ENCODE measurements at regions not wholly inside any gene's neighbourhood (a gene's known extent, or its start where the extent isn't known, plus 50 kb on each side); places are given as distances from the start of the nearest gene placed in this dataset.

- no peak for DNase-seq (ENCODE audit: low read depth)
Observed at GRCh38 chr15:77786181-77786890, 153.6 kb upstream of the LINGO1 start.

- no peak for DNase-seq (ENCODE audit: low read depth)
Observed at GRCh38 chr15:77784361-77785292, 151.9 kb upstream of the LINGO1 start.

- DNase-seq (ENCODE audit: low read depth) = no peak
Observed at GRCh38 chr15:77783636-77784035, 150.9 kb upstream of the LINGO1 start.

GRCh38 chr15:77782691-77783090, 150.0 kb upstream of the LINGO1 start:
- no peak for DNase-seq (ENCODE audit: low read depth)

- no peak for DNase-seq (ENCODE audit: low read depth)
Observed at GRCh38 chr15:77781946-77782240, 149.2 kb upstream of the LINGO1 start.

- DNase-seq (ENCODE audit: low read depth) = no peak
Observed at GRCh38 chr15:77781151-77781945, 148.6 kb upstream of the LINGO1 start.

- DNase-seq (ENCODE audit: low read depth) = no peak
Observed at GRCh38 chr15:77778802-77779201, 146.1 kb upstream of the LINGO1 start.

- DNase-seq (ENCODE audit: low read depth) = no peak
Observed at GRCh38 chr15:77775837-77776236, 143.1 kb upstream of the LINGO1 start.

GRCh38 chr15:77775373-77775772, 142.7 kb upstream of the LINGO1 start:
- no peak for DNase-seq (ENCODE audit: low read depth)

- no peak for DNase-seq (ENCODE audit: low read depth)
Observed at GRCh38 chr15:77774350-77774749, 141.6 kb upstream of the LINGO1 start.

GRCh38 chr15:77773903-77774302, 141.2 kb upstream of the LINGO1 start:
- no peak for DNase-seq (ENCODE audit: low read depth)

- DNase-seq (ENCODE audit: low read depth) = no peak
Observed at GRCh38 chr15:77772641-77773402, 140.1 kb upstream of the LINGO1 start.

GRCh38 chr15:77771616-77772015, 138.9 kb upstream of the LINGO1 start:
- DNase-seq (ENCODE audit: low read depth) = no peak

- no peak for DNase-seq (ENCODE audit: low read depth)
Observed at GRCh38 chr15:77769700-77770099, 137.0 kb upstream of the LINGO1 start.

GRCh38 chr15:77768521-77769078, 135.9 kb upstream of the LINGO1 start:
- no peak for DNase-seq (ENCODE audit: low read depth)

GRCh38 chr15:77768107-77768506, 135.4 kb upstream of the LINGO1 start:
- DNase-seq (ENCODE audit: low read depth) = no peak

GRCh38 chr15:77764095-77764494, 131.4 kb upstream of the LINGO1 start:
- no peak for DNase-seq (ENCODE audit: low read depth)

- no peak for DNase-seq (ENCODE audit: low read depth)
Observed at GRCh38 chr15:77762747-77763355, 130.1 kb upstream of the LINGO1 start.

- no peak for DNase-seq (ENCODE audit: low read depth)
Observed at GRCh38 chr15:77759896-77760592, 127.3 kb upstream of the LINGO1 start.

GRCh38 chr15:77753939-77754338, 121.2 kb upstream of the LINGO1 start:
- DNase-seq (ENCODE audit: low read depth) = no peak
